Adipocyte (in vitro differentiated cells): ENCODE measurements at regions not wholly inside any gene's neighbourhood (a gene's known extent, or its start where the extent isn't known, plus 50 kb on each side); places are given as distances from the start of the nearest gene placed in this dataset.
"Not testable (repeated sequence)": the region's sequence is repeated elsewhere in the genome, so short reads cannot be mapped to it uniquely, and the experiment has no call there.

ENCODE experiments used
- DNase-seq: peaks from one replicate; pipeline ENCODE4 v3.0.0-alpha.2; 2015; ENCODE audit warnings: low read depth
- H3K27me3 ChIP-seq: replicated peaks from 2 replicates; pipeline ENCODE4 v1.7.0; 2013; ENCODE audit warnings: mild to moderate bottlenecking, low read length, moderate library complexity; ENCODE audit not compliant: control insufficient read depth, insufficient read depth
- H3K36me3 ChIP-seq: 2 replicates; pipeline ENCODE4 v1.7.0; 2013; ENCODE audit warnings: low read length, mild to moderate bottlenecking, moderate library complexity; ENCODE audit not compliant: control insufficient read depth, insufficient read depth, severe bottlenecking
- H3K4me1 ChIP-seq: 2 replicates; pipeline ENCODE4 v1.7.0; 2013; ENCODE audit warnings: mild to moderate bottlenecking, low read length, moderate library complexity; ENCODE audit not compliant: control insufficient read depth, insufficient read depth
- H3K4me3 ChIP-seq: 2 replicates; pipeline ENCODE4 v1.7.0; 2013; ENCODE audit warnings: mild to moderate bottlenecking, low read length, moderate library complexity
- H3K9ac ChIP-seq: 2 replicates; pipeline ENCODE4 v1.7.0; 2013; ENCODE audit warnings: mild to moderate bottlenecking, low read length, moderate library complexity
- H3K9me3 ChIP-seq: 2 replicates; pipeline ENCODE4 v1.7.0; 2013; ENCODE audit warnings: mild to moderate bottlenecking, low read length, moderate library complexity; ENCODE audit not compliant: control insufficient read depth

- no peak for DNase-seq
- Histone ChIP-seq H3K4me1 (no peaks in the 10 kb centered on the region), H3K36me3 (no peaks in the 10 kb centered on the region), H3K27me3 (no peaks in the 10 kb centered on the region), H3K9me3 (no peaks in the 10 kb centered on the region), H3K4me3 (no peak overlapping the region), H3K9ac (no peak overlapping the region)
Observed at GRCh38 chr14:43535231-43535838, 971.7 kb downstream of the FSCB start.

- no peak for DNase-seq
- Histone ChIP-seq H3K4me3 (no peak overlapping the region), H3K9me3 (no peaks in the 10 kb centered on the region), H3K4me1 (no peaks in the 10 kb centered on the region), H3K27me3 (no peaks in the 10 kb centered on the region), H3K9ac (no peak overlapping the region), H3K36me3 (no peaks in the 10 kb centered on the region)
Observed at GRCh38 chr14:43532825-43533416, 974.2 kb downstream of the FSCB start.

GRCh38 chr14:43528321-43528720 lies 978.8 kb downstream of the FSCB start:
- no peaks in the 10 kb centered on the region for H3K27me3 ChIP-seq
- H3K4me1 ChIP-seq, result no peaks in the 10 kb centered on the region
- H3K4me3 ChIP-seq, result no peak overlapping the region
- H3K9ac ChIP-seq, result no peak overlapping the region
- no peak for DNase-seq
- no peaks in the 10 kb centered on the region for H3K36me3 ChIP-seq
- H3K9me3 ChIP-seq, result no peaks in the 10 kb centered on the region

DNA sequence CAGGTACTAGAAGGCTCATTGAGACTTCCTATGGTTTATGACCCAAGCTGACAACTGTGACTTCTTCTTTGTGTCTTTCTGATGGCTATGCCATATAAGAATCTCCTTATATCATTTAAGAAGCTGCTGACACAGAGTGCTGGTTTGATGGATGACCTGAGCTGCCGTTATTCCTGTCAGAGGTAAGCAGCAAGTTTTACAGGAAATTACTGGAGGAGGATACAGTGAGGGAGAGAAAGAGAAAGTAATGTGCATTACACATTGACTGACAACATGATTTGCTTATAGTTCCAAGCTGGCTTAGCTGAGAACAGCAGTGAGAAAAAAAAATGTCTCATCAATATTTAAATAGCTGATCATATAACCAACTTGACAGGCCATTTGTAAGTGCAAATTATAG lies 981.4 kb downstream of the FSCB start:
- Histone ChIP-seq H3K9me3 (no peaks in the 10 kb centered on the region), H3K27me3 (no peaks in the 10 kb centered on the region), H3K9ac (no peak overlapping the region), H3K4me1 (no peaks in the 10 kb centered on the region), H3K4me3 (no peak overlapping the region), H3K36me3 (no peaks in the 10 kb centered on the region)
- no peak for DNase-seq

DNA sequence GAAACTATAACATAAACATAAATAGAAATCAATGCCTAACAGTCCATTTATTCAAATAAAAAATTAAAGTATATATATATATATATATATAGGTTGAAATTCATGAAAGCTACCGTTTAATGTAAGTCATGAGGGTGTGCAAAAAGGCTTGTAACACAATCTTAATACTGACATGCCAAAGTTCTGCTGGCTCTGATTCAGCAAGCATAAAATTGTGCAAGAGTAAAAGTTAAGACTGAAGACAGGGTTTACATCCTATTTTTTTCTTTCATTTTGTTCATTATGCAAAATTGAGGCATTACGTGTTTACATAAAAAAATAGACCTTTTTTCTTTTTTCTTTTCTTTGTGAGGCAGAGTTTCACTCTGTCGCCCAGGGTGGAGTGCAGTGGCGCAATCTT lies 984.2 kb downstream of the FSCB start:
- no peaks in the 10 kb centered on the region for H3K4me1 ChIP-seq
- H3K4me3 ChIP-seq, result no peak overlapping the region
- no peak for DNase-seq
- H3K36me3 ChIP-seq, result no peaks in the 10 kb centered on the region
- no peaks in the 10 kb centered on the region for H3K27me3 ChIP-seq
- H3K9ac ChIP-seq, result no peak overlapping the region
- H3K9me3 ChIP-seq, result peaks cover 8% of the 10 kb centered on the region

GRCh38 chr14:43522191-43522590 lies 984.9 kb downstream of the FSCB start:
- Histone ChIP-seq H3K9ac (no peak overlapping the region), H3K4me3 (no peak overlapping the region), H3K27me3 (no peaks in the 10 kb centered on the region), H3K4me1 (no peaks in the 10 kb centered on the region), H3K9me3 (peaks cover 8% of the 10 kb centered on the region), H3K36me3 (no peaks in the 10 kb centered on the region)
- no peak for DNase-seq

- no peaks in the 10 kb centered on the region for H3K36me3 ChIP-seq
- no peak overlapping the region for H3K9ac ChIP-seq
- no peaks in the 10 kb centered on the region for H3K27me3 ChIP-seq
- H3K9me3 ChIP-seq, result peaks cover 2% of the 10 kb centered on the region
- no peak for DNase-seq
- no peak overlapping the region for H3K4me3 ChIP-seq
- H3K4me1 ChIP-seq, result no peaks in the 10 kb centered on the region
Observed at GRCh38 chr14:43503508-43503907, 1003.6 kb downstream of the FSCB start.

DNA sequence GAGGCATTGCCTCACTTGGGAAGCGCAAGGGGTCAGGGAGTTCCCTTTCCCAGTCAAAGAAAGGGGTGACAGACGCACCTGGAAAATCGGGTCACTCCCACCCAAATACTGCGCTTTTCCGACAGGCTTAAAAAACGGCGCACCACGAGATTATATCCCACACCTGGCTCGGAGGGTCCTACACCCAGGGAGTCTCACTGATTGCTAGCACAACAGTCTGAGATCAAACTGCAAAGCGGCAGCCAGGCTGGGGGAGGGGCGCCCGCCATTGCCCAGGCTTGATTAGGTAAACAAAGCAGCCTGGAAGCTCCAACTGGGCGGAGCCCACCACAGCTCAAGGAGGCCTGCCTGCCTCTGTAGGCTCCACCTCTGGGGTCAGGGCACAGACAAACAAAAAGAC lies 1014.7 kb downstream of the FSCB start:
- not testable (repeated sequence) for H3K9ac ChIP-seq, DNase-seq, H3K27me3 ChIP-seq, H3K9me3 ChIP-seq, H3K4me3 ChIP-seq, H3K4me1 ChIP-seq, H3K36me3 ChIP-seq

DNA sequence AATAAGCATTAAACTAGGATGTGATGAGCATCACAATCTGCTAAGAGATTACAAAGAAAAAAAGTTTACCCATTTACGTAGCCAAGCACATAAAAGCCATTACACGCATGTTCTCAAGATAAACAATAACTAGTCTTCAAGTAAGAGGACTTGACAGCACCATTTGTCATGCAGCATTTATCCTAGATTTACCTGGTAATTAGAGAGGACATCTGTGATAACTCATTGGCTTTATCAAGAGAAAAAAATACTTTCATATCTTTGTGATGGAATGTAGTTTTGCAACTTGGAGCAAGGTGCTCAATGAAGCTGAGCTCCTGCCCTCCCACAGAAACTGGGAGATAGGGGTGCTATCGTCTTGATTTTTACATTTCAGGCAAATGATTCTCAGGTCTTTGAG lies 1023.7 kb downstream of the FSCB start:
- no peak overlapping the region for H3K9ac ChIP-seq

DNA sequence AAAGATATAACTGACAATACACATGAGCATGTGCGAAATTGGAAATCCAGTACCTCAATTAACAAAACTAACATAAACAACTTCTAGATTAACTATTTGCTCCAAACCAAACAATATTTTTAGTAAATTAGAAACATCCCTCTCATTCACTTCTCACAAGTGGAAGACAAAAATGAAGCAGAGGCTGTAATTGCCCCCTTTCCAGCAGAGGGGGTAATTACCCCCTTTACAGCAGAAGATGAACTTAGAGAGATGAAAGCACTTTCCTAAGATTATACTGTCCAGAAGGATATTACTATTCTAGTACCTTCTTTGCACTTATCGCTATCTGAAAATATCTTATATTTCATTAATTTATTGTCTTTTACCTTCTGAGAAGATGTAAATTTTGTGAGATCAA lies 1025.2 kb downstream of the FSCB start:
- Histone ChIP-seq H3K9me3 (no peaks in the 10 kb centered on the region), H3K9ac (no peak overlapping the region), H3K4me3 (no peak overlapping the region), H3K4me1 (no peaks in the 10 kb centered on the region), H3K27me3 (no peaks in the 10 kb centered on the region), H3K36me3 (no peaks in the 10 kb centered on the region)
- no peak for DNase-seq

More for the DNA sequence above, 1023.7 kb downstream of the FSCB start:
- DNase-seq, result no peak
- H3K9me3 ChIP-seq, result no peaks in the 10 kb centered on the region
- H3K36me3 ChIP-seq, result no peaks in the 10 kb centered on the region
- H3K27me3 ChIP-seq, result no peaks in the 10 kb centered on the region
- H3K4me3 ChIP-seq, result no peak overlapping the region
- H3K4me1 ChIP-seq, result no peaks in the 10 kb centered on the region

GRCh38 chr14:43480976-43481375 lies 1026.1 kb downstream of the FSCB start:
- Histone ChIP-seq H3K36me3 (no peaks in the 10 kb centered on the region), H3K9ac (no peak overlapping the region), H3K9me3 (no peaks in the 10 kb centered on the region), H3K27me3 (no peaks in the 10 kb centered on the region), H3K4me3 (no peak overlapping the region), H3K4me1 (no peaks in the 10 kb centered on the region)
- no peak for DNase-seq
